ENCODE measurements at regions not wholly inside any gene's neighbourhood (a gene's known extent, or its start where the extent isn't known, plus 50 kb on each side); places are given as distances from the start of the nearest gene placed in this dataset.
A peak's percentile ranks its signal among the peaks of the same experiment; 100 is the strongest.

GRCh38 chr1:209430821-209431259, 152.7 kb upstream of the CAMK1G start:
- Histone ChIP-seq H3K27me3 (ENCODE audit: control insufficient read depth, insufficient read depth, low read length) (peaks cover 21% of the 10 kb centered on the region), H3K27ac (ENCODE audit: low read length) (no peak overlapping the region), H3K4me1 (ENCODE audit: control insufficient read depth, insufficient read depth, low read length) (no peaks in the 10 kb centered on the region), H3K9me3 (replicated peaks; ENCODE audit: control insufficient read depth, low read depth, low read length) (no peaks in the 10 kb centered on the region), H3K36me3 (ENCODE audit: control insufficient read depth, insufficient read depth, low read length) (no peaks in the 10 kb centered on the region), H3K4me3 (ENCODE audit: low read length) (no peak overlapping the region)
- DNase-seq, result no peak
- 82% methylated on average over 4 of the region's 5 CpGs for WGBS (ENCODE audit: insufficient coverage)

GRCh38 chr1:209431402-209431801, 152.1 kb upstream of the CAMK1G start:
- no peaks in the 10 kb centered on the region for H3K4me1 ChIP-seq (ENCODE audit: control insufficient read depth, insufficient read depth, low read length)
- H3K27me3 ChIP-seq (ENCODE audit: control insufficient read depth, insufficient read depth, low read length), result peaks cover 21% of the 10 kb centered on the region
- H3K27ac ChIP-seq (ENCODE audit: low read length), result no peak overlapping the region
- DNase-seq, result no peak
- 94% methylated on average over 3 of the region's 3 CpGs for WGBS (ENCODE audit: insufficient coverage)
- H3K9me3 ChIP-seq (replicated peaks; ENCODE audit: control insufficient read depth, low read depth, low read length), result no peaks in the 10 kb centered on the region
- H3K4me3 ChIP-seq (ENCODE audit: low read length), result no peak overlapping the region
- no peaks in the 10 kb centered on the region for H3K36me3 ChIP-seq (ENCODE audit: control insufficient read depth, insufficient read depth, low read length)

GRCh38 chr1:209431813-209432442, 151.6 kb upstream of the CAMK1G start:
- no peak overlapping the region for H3K27ac ChIP-seq (ENCODE audit: low read length)

GRCh38 chr1:209432443-209432825, 151.1 kb upstream of the CAMK1G start:
- Histone ChIP-seq H3K4me3 (ENCODE audit: low read length) (no peak overlapping the region), H3K36me3 (ENCODE audit: control insufficient read depth, insufficient read depth, low read length) (no peaks in the 10 kb centered on the region), H3K27me3 (ENCODE audit: control insufficient read depth, insufficient read depth, low read length) (peaks cover 19% of the 10 kb centered on the region), H3K4me1 (ENCODE audit: control insufficient read depth, insufficient read depth, low read length) (no peaks in the 10 kb centered on the region), H3K27ac (ENCODE audit: low read length) (no peak overlapping the region), H3K9me3 (replicated peaks; ENCODE audit: control insufficient read depth, low read depth, low read length) (no peaks in the 10 kb centered on the region)
- DNase-seq, result no peak
- 24% methylated on average over 2 of the region's 4 CpGs for WGBS (ENCODE audit: insufficient coverage)

More at GRCh38 chr1:209431813-209432442, 151.6 kb upstream of the CAMK1G start:
- WGBS (ENCODE audit: insufficient coverage), result 62% methylated on average over 3 of the region's 12 CpGs
- no peak for DNase-seq
- H3K4me1 ChIP-seq (ENCODE audit: control insufficient read depth, insufficient read depth, low read length), result no peaks in the 10 kb centered on the region
- H3K36me3 ChIP-seq (ENCODE audit: control insufficient read depth, insufficient read depth, low read length), result no peaks in the 10 kb centered on the region
- peaks cover 19% of the 10 kb centered on the region for H3K27me3 ChIP-seq (ENCODE audit: control insufficient read depth, insufficient read depth, low read length)
- no peaks in the 10 kb centered on the region for H3K9me3 ChIP-seq (replicated peaks; ENCODE audit: control insufficient read depth, low read depth, low read length)
- H3K4me3 ChIP-seq (ENCODE audit: low read length), result no peak overlapping the region

- H3K4me3 ChIP-seq (ENCODE audit: low read length), result no peak overlapping the region
- H3K4me1 ChIP-seq (ENCODE audit: control insufficient read depth, insufficient read depth, low read length), result no peaks in the 10 kb centered on the region
- DNase-seq, result no peak
- H3K36me3 ChIP-seq (ENCODE audit: control insufficient read depth, insufficient read depth, low read length), result no peaks in the 10 kb centered on the region
- H3K9me3 ChIP-seq (replicated peaks; ENCODE audit: control insufficient read depth, low read depth, low read length), result no peaks in the 10 kb centered on the region
- H3K27ac ChIP-seq (ENCODE audit: low read length), result no peak overlapping the region
- no CpG with 5 or more reads among the region's 3 CpGs for WGBS (ENCODE audit: insufficient coverage)
- H3K27me3 ChIP-seq (ENCODE audit: control insufficient read depth, insufficient read depth, low read length), result peaks cover 15% of the 10 kb centered on the region
Measured at GRCh38 chr1:209433649-209434031, 149.9 kb upstream of the CAMK1G start.

GRCh38 chr1:209434066-209434465, 149.4 kb upstream of the CAMK1G start:
- H3K36me3 ChIP-seq (ENCODE audit: control insufficient read depth, insufficient read depth, low read length), result no peaks in the 10 kb centered on the region
- DNase-seq, result no peak
- H3K4me3 ChIP-seq (ENCODE audit: low read length), result no peak overlapping the region
- no peak overlapping the region for H3K27ac ChIP-seq (ENCODE audit: low read length)
- H3K27me3 ChIP-seq (ENCODE audit: control insufficient read depth, insufficient read depth, low read length), result peaks cover 15% of the 10 kb centered on the region
- 100% methylated on average over 1 of the region's 1 CpG for WGBS (ENCODE audit: insufficient coverage)
- no peaks in the 10 kb centered on the region for H3K4me1 ChIP-seq (ENCODE audit: control insufficient read depth, insufficient read depth, low read length)
- no peaks in the 10 kb centered on the region for H3K9me3 ChIP-seq (replicated peaks; ENCODE audit: control insufficient read depth, low read depth, low read length)

GRCh38 chr1:209434631-209435217, 148.8 kb upstream of the CAMK1G start:
- H3K36me3 ChIP-seq (ENCODE audit: control insufficient read depth, insufficient read depth, low read length), result no peaks in the 10 kb centered on the region
- 33% methylated on average over 1 of the region's 7 CpGs for WGBS (ENCODE audit: insufficient coverage)
- H3K27me3 ChIP-seq (ENCODE audit: control insufficient read depth, insufficient read depth, low read length), result peaks cover 15% of the 10 kb centered on the region
- H3K4me3 ChIP-seq (ENCODE audit: low read length), result no peak overlapping the region
- no peaks in the 10 kb centered on the region for H3K4me1 ChIP-seq (ENCODE audit: control insufficient read depth, insufficient read depth, low read length)
- DNase-seq, result no peak
- no peaks in the 10 kb centered on the region for H3K9me3 ChIP-seq (replicated peaks; ENCODE audit: control insufficient read depth, low read depth, low read length)
- no peak overlapping the region for H3K27ac ChIP-seq (ENCODE audit: low read length)

- Histone ChIP-seq H3K27me3 (ENCODE audit: control insufficient read depth, insufficient read depth, low read length) (peaks cover 15% of the 10 kb centered on the region), H3K4me1 (ENCODE audit: control insufficient read depth, insufficient read depth, low read length) (no peaks in the 10 kb centered on the region), H3K36me3 (ENCODE audit: control insufficient read depth, insufficient read depth, low read length) (no peaks in the 10 kb centered on the region), H3K9me3 (replicated peaks; ENCODE audit: control insufficient read depth, low read depth, low read length) (no peaks in the 10 kb centered on the region), H3K4me3 (ENCODE audit: low read length) (no peak overlapping the region), H3K27ac (ENCODE audit: low read length) (no peak overlapping the region)
- 0% methylated on average over 1 of the region's 6 CpGs for WGBS (ENCODE audit: insufficient coverage)
- peak; percentile 70 for DNase-seq
Measured at GRCh38 chr1:209435654-209436566, 147.6 kb upstream of the CAMK1G start.

- Histone ChIP-seq H3K36me3 (ENCODE audit: control insufficient read depth, insufficient read depth, low read length) (no peaks in the 10 kb centered on the region), H3K4me1 (ENCODE audit: control insufficient read depth, insufficient read depth, low read length) (no peaks in the 10 kb centered on the region), H3K27ac (ENCODE audit: low read length) (no peak overlapping the region), H3K9me3 (replicated peaks; ENCODE audit: control insufficient read depth, low read depth, low read length) (no peaks in the 10 kb centered on the region), H3K27me3 (ENCODE audit: control insufficient read depth, insufficient read depth, low read length) (peaks cover 4% of the 10 kb centered on the region), H3K4me3 (ENCODE audit: low read length) (no peak overlapping the region)
- no peak for DNase-seq
- WGBS (ENCODE audit: insufficient coverage), result 83% methylated on average over 2 of the region's 3 CpGs
Measured at GRCh38 chr1:209439828-209440227, 143.7 kb upstream of the CAMK1G start.

GRCh38 chr1:209443361-209443931, 140.1 kb upstream of the CAMK1G start:
- H3K27ac ChIP-seq (ENCODE audit: low read length), result no peak overlapping the region
- no peak overlapping the region for H3K4me3 ChIP-seq (ENCODE audit: low read length)
- H3K4me1 ChIP-seq (ENCODE audit: control insufficient read depth, insufficient read depth, low read length), result no peaks in the 10 kb centered on the region
- peak; percentile 16 for DNase-seq
- H3K9me3 ChIP-seq (replicated peaks; ENCODE audit: control insufficient read depth, low read depth, low read length), result no peaks in the 10 kb centered on the region
- no peaks in the 10 kb centered on the region for H3K36me3 ChIP-seq (ENCODE audit: control insufficient read depth, insufficient read depth, low read length)
- WGBS (ENCODE audit: insufficient coverage), result no CpG with 5 or more reads among the region's 5 CpGs
- no peaks in the 10 kb centered on the region for H3K27me3 ChIP-seq (ENCODE audit: control insufficient read depth, insufficient read depth, low read length)
